HG03378 (cell line): ENCODE measurements at regions not wholly inside any gene's neighbourhood (a gene's known extent, or its start where the extent isn't known, plus 50 kb on each side); places are given as distances from the start of the nearest gene placed in this dataset.

Experiments used
- ATAC-seq: cut with Tn5 transposase; IDR thresholded peaks from one replicate; pipeline ENCODE4 v1.9.1; 2021; ENCODE audit warnings: mild to moderate bottlenecking, moderate library complexity; ENCODE audit not compliant: unreplicated experiment

DNA sequence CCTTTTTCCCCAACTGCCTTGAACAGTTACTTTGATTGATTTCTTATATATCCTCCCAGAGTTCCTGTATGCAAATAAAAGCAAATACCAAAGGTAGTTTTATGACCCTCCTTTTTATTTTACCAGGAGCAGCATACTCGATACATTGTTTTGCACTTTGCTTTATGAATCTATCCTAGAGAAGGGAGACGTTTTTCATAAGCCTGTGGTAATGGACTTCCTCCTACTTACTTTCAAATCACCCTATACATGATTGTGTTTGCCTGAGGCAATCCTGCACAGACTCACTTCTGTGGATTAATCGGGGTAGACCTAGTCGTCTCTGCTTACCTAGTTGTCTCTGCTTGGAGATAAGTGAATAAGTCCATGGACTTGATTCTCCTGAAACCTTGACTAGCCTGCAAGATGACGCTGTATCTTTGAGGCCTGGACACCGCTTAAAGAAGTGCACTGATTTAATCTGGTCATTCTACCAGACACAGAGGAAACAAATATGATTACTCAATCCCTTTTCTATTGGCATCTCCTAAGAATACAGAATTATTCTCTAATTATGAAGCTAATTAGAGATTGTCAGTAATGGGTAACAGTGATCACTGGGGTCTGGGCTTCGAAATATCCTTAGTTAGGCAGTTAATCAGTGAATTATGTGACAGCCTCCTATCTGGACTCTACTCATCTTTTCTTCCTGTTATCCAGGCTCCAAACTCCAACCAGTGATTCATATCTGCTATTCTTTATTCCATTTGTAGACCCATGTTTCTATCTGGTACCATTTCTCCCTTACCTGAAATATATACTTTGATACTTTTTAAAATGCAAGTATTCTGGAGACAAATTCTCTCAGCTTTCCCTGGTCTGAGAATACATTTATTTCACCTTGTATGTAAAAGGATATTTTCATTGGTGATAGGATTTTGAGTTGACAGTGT lies 447.4 kb upstream of the TRIB2 start:
- no peak for ATAC-seq

DNA sequence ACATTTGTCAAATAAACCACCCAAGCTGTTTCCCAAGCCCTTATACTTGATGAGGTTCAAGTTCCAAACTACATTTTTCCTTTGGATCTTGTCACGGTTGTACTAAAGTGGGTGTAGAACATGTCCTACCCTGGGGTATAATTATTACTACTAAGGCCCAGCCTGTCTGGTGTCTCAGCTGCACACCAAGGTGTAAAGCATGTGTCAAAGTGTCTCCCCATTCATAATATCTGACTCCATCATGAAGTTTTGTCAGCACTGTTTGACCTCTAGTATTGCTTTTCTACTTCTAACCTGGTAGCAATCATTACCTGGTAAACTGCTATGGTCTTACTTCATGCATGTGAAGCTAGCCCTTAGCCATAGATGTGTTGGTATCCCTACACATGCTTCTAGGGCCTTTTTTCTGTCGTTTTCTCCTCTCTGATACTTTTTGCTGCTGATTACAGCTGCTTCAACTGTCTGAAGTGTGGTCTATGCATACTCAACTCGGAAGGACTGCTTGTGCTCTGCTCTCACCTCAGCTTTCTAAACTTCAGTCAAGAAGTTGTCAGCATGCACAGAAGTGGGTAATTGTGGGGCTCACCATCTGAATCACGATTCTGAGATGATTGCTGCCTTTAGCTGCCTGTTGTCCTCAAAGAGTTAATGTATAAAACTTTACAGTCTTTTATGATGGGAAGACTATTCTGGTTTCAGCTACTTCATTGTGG lies 445.7 kb upstream of the TRIB2 start:
- ATAC-seq: peak; percentile 70

DNA sequence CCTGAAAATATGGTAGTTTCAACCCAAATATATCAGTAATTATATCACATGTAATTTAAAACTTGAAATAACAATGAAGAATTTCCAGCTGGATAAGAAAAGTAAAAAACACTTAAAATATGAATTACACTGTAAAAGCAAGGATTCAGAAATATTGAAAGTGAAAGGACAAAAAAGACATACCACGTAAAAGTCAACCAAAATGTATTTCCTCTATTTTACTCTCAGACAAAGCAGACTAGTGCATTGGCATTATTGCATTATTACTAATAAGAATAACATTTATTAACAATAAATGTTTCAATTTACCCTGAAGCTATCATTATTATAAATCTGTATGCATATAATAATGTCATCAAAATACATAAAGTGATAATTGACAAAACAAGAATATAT lies 445.1 kb upstream of the TRIB2 start:
- peak; percentile 58 for ATAC-seq

DNA sequence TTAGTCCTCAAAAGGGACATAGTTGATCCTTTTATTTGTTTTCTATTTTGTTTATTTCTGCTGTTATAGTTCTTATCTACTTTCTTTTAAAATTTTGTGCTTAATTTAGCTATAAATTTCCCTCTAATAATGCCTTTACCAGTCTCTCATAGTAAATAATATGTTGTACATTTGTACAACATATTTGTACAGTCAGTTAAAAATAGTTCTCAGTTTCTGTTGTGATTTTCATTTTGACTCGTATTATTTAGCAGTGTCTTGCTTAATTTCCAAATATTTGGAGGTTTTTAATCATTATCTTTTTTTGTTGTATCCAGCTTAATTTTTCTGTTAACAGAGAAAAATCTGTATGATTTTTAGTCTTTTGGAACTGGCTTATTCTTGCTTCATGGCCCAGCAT lies 443.6 kb upstream of the TRIB2 start:
- peak; percentile 43 for ATAC-seq

DNA sequence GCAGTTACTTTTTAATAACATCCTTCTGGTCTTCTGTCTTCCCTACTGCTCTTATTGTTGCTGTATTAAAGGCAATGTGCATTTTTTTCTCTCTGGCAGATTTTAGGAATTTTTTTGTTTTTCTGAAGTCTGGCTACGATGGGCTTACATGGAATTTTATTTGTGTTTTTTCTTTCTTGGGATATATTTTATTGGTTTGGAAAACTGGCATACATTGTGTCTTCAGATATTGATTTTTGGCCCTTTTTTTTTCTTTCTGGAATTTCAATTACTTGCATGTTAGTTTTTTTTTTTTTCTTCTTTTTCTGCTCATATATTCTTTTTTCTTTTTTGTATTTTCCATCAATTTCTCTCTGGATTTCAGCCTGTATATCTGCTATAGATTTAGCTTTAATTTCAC lies 442.1 kb upstream of the TRIB2 start:
- no peak for ATAC-seq

DNA sequence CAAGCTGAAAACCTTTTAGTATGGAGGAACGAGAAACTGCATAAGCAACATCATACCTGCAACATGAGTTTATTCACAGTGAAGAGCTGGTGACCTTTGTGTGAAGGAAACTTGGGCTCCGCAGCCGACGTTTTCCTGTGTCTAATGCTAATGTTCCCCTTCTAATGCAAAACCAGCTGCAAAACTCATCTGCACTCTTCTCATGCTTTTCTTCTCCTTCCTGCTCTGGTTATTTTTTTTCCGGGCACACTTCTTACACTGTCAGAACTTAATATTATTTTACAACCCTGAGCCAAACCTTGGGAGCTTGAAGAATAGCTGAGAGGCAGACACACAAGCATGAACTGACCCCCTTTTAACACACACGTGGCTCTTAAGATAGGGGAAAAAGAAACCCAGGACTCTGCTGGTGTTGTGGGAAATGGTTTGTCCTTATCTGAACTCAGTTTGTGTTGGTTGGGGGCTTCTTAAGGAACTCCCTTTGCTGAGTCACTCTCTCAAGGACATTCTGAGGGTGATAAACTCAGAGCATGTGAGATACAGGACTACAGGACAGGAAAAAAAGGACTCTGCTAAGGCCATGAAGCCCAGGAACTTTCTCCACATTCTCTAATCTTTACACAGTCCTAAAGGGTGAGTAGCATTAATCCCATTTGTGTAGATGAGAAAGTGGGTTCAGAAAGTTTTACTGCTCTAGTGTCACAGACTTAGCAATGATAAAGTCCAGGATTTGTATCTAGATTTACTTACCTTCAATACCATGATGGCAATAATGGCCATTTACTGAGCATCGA lies 439.3 kb upstream of the TRIB2 start:
- ATAC-seq: no peak

DNA sequence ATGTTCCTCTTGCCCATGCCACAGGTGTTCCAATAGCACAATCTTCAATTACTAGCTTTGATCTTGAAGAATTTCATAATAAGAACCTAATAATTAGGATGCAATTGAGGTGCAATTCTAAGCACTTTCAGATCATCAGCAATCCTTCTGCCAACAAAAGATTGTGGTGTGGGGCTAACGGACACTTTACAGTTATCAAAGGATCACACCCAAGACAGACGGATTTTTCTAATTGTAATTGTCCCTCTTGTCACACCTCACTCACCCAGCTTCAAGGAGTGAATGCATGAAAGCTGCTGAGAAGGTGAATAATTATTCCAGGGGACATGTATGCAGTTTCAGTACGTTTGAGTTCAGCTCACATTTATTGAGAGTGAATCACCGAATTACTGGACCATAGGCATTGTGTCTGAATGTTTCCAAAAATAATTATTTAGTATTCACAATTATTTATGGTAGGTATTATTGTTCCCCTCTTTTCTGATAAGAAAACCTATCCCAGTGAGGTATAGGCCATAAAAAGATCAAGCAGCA lies 438.5 kb upstream of the TRIB2 start:
- no peak for ATAC-seq

DNA sequence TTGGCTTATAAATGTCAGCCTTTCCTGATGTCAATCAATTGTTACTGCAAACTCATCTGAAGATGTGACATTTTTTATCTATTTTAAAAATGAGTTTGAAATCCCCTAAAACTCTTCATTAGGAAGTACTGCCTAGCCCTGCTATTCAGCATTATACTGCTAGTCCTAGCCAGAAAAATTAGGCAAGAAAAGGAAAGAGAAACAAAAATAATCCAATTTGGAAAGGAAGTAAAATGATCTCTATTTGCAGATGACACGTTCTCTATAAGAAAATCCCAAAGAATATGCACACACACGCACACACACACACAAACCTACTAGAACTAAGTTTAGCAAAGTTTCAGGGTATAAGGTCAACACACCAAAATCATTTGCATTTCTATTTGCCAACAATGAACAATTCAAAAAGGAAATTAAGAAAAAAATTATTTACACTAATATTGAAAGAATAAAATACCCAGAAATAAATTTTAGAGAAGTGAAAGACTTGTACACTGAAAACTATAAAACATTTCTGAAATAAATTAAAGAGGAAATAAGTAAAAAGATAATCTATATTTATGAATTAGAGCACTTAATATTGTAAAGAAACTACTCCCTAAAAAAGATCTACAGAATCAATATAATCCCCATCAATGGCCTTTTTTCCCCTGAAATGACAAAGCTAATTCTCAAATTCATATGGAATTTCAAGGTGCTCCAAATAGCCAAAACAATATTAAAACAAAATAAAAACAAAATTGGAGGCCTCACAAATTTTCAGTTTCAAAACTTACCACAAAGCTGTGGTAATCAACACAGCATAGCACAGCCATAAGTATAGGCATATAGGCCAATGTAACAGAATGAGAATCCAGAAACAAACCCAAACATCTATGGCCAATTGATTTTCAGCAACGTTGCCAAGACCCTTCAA lies 433.7 kb upstream of the TRIB2 start:
- ATAC-seq: peak; percentile 81

DNA sequence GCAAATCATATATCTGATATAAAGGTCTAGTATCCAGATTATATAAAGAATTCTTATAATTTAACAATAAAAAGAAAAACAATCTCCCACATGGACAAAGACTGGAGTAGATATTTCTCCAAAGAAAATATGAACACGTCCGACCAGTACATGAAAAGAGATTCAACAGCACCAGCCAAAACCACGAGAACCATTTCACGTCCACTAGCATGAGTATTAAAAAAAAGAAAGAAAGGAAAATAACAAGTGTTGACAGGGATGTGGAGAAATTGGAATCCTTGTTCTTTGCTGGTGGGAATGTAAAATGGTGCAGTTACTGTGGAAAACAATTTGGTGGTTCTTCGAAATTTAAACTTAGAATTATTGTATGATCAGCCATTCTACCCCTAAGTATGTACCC lies 432.7 kb upstream of the TRIB2 start:
- ATAC-seq: no peak

DNA sequence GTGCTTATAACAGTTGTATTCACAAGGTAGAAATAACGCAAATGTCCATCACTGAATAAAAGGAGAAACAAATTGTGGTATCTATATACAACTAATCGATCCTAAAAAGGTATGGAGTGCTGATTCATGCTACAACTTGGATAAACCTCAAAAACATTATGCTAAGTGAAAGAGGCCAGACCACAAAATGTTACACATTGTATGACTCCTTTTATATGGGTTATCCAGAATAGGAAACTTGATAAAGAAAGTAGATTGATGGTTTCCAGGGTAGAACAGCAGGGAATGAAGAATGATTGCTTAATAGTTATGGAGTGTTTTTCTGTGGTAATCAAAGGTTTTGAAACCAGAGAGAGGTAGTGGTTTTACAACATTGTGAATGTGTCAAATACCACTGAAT lies 432.2 kb upstream of the TRIB2 start:
- no peak for ATAC-seq

DNA sequence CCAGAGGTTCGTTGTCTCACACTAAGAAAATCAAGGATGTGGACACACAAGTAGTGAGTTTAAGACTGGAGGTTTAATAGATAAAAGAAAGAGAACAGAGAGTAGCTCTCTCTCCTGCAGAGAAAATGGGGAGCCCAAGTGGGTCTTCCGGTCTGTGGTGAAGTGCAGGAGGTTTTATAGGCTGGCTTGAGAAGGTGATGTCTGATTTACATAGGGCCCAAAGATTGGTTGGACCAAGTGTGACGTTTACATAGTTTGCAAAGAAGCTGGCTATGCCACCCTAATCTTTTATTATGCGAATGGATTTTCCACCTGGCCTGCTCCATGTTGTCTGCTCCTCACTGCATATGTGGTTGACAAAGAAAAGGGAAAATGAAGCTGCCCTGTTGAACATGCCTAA lies 430.4 kb upstream of the TRIB2 start:
- no peak for ATAC-seq

DNA sequence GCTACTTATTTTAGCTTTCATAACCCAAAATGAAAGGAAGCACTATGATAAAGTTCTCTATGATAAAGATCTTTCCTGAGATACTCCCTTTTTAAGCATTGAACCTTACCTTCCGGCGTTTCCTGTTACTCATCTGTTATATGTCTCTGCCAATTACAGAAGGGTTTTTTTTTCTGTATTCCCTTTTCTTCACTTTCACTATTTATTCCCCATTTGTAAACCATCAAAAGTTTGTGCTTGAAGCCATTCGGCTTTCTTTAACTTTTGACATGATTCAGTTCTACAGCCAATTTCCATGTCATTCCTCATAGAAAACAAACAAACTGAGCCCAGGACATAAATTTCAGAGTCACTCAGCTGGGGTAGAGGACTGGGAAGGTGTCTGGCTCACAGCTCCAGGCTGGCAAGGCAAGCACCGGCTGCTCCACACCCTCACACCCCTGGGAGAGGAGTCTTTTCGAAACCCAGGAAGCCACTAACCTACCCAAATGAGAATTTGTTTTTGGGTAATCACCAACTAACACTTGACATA lies 429.4 kb upstream of the TRIB2 start:
- ATAC-seq: no peak

DNA sequence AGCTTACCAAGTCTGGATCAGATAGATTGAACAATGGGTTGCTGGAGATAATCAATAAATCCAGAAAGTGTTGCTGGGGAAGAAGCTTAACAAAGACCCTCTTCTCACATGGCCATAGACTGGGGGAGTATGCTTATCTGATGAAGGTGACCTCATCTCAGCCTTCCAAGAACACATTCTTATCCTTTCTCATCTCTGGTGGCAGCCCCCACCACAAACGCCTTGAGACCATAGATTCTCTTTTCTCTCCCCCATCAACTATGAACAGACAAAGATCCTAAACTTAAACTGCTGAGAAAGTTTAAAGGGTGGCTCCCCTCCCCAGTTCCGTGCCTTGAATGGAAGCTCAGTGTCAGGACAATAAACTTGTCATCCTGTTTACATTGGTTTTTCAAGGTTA lies 428.7 kb upstream of the TRIB2 start:
- ATAC-seq: no peak

DNA sequence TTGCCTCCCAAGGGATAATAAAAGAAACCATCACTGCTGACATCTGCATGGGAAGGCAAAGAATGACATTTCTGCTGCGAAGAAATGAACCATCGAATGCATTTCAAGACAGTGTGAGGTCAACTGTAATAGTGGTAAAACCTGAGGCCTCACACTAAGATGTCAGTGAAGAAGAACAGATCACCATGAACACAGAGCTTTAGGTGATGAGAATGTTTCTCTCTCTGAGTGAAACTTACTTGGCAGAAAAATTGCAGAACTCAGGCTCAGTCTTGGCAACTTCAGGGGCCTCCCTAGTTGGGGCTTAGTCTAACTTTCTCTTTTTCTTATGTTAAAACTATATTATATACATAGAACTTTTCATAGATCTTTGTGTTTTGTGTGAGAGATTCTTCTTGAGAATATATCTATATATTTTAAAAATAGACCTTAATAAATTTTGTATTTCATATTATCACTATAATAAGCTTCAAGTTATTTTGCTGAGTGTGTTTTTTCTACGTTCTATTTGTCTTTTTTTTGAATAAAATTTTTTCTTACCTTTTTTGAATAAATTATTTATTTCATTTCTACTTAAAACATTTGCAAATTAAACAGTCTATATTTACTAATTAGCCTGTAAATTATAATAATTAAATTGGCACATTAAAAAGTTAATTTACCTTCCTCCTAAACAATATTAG lies 427.5 kb upstream of the TRIB2 start:
- ATAC-seq: no peak

DNA sequence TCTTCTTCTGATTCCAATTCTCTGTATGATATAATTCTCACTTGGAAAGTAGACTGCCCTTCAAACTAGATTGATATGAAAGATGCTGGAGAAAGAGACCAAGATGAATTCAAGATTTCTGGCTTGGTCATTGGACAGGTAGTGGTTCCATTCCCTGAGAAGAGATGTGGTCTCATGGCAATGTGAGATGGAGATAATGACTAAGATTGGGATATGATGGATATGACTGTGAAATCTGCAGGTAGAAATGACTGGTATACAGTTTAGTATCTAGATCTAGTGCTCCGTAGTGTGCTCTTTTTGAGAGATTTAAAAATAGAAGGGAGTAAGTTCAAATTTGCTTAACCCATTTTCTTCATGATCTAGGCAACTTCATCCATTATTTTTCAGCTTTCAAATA lies 425.4 kb upstream of the TRIB2 start:
- no peak for ATAC-seq

DNA sequence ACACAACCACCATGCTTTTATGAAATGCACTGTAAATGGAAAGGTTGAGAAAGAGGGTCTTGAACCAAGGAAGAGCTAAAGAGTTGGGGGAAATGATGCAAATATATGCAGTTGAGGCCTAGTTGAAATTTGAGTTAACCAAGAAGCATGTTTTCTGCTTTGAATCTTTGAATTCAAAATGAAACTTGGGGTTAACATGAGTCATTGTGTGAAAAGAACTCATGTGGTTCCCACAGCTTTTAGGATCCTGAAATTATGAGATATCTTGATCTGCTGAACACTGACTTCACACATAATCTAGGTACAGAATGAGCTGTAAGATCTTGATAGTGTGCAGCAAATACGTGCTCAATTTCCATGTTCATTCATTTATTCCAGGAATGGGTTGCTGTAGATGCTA lies 422.9 kb upstream of the TRIB2 start:
- peak; percentile 99 for ATAC-seq

DNA sequence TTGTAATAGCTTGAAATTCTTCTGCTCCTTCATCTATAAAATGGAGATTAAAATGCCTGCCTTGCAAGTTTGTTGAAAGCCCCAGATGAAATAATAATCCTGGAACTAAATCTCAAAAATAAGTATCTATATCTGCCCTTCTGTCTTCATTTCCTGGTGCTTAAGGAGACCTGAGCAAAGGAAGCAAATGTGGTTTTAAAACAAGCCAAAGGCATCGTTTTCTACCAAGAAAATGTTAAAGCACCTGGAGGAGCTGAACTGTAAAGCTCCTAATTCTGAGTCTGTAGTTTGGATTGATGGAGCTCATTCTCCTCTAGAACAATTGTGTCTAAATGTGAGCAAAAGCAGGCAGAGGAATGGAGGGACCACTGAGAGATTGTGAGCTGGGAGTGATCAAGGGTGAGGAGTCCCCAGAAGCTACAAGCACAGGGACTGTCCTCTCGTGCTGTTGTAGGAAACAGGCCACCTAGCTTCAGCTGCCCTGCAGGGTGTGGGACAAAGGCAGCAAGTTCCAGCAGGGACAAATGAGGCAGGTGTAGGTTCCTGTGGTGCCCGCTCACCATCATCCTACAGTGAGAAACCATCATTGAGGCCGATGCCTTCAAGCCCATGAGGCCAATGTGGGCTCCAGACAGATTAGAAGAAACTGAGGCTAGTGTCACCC lies 420.7 kb upstream of the TRIB2 start:
- ATAC-seq: no peak

DNA sequence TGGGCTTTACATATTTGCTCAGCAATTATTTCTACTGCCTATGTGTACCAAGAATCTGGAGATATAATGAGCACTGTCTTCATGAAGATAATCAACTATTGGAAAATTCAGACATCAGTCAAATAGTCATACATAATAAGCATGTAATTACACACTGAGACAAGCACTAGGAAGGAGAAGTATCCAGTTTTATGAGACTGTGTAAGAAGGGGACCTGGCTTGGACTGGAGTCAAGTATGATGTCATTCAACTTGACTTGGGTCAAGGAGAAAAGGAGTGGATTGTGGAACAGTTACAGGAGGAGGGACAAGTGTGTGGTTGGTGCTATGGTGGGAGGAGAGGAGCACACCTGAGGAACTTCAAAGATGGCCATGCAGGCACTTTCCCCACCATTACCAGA lies 419.8 kb upstream of the TRIB2 start:
- no peak for ATAC-seq

DNA sequence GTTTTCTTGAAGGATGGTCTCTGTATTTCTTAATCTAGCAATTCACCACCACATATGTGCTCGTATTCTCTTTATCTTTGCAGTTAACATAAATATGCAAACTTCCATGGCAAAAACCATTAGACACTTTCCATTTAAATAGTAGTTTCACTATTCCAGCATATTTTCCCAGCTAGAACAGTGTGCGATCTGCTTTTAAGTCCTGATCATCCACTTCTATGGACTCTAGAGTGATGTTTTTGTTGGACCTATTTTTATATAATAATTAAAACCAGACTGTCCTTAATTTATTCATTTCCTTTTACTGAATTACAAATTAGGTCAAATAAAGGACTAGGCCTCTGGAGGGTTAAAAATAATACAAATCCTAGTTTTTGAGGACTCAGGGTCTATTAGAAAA lies 418.4 kb upstream of the TRIB2 start:
- no peak for ATAC-seq
